HG02759 (cell line): ENCODE measurements at regions not wholly inside any gene's neighbourhood (a gene's known extent, or its start where the extent isn't known, plus 50 kb on each side); places are given as distances from the start of the nearest gene placed in this dataset.
"Not testable (repeated sequence)": the region's sequence is repeated elsewhere in the genome, so short reads cannot be mapped to it uniquely, and the experiment has no call there.

Source experiments
- ATAC-seq: cut with Tn5 transposase; IDR thresholded peaks from one replicate; pipeline ENCODE4 v1.9.1; 2021; ENCODE audit warnings: mild to moderate bottlenecking, moderate library complexity; ENCODE audit not compliant: unreplicated experiment

DNA sequence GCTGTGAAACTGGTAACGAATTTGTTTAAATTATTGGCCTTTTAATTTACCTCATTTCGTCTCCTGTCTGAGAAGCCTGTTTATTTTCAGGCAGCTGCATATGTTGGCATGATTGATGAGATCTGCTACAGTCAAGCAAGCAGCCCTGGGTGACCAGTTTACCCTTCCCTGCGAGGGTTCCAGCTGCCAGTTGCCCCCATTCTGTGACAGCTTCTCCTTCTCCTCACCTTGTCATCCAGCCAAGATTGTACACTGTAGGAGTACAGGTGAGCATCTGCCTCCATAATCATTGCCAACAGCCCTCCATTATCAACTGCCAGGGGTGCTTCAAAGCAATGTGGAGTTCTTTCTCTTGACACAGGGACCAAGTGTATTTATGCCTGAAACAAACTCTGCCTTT, 1979.9 kb upstream of the PRR20A start:
- ATAC-seq, result no peak

DNA sequence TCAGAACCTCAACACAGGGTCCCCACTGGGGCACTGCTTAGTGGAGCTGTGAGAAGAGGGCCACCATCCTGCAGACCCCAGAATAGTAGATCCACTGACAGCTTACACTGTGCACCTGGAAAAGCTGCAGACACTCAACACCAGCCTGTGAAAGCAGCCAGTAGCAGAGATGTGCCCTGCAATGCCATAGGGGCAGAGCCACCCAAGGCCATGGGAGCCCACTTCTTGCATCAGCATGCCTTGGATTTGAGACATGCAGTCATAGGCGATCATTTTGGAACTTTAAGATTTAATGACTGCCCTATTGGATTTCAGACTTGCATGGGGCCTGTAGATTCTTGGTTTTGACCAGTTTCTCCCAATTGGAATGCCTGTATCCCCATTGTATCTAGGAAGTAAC, 1962.1 kb upstream of the PRR20A start:
- ATAC-seq, result not testable (repeated sequence)

DNA sequence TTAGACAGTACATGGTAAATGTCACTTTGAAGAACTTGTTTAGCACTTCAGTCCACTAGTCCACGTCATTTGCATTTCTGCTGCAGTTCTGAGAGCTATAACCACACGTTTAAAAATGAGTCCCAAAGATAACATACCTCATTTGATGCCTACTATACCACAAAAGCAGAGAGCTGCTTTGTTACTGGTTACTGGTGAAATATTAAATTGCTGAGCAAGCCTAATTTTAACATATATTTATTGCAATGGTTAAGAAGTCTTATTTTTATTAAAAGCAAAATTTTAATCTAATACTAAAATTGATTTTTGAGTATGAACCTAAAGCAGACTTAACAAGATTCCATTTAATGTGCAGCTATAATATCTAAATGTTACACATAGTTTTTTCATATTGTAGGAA, 1949.7 kb upstream of the PRR20A start:
- ATAC-seq, result no peak

DNA sequence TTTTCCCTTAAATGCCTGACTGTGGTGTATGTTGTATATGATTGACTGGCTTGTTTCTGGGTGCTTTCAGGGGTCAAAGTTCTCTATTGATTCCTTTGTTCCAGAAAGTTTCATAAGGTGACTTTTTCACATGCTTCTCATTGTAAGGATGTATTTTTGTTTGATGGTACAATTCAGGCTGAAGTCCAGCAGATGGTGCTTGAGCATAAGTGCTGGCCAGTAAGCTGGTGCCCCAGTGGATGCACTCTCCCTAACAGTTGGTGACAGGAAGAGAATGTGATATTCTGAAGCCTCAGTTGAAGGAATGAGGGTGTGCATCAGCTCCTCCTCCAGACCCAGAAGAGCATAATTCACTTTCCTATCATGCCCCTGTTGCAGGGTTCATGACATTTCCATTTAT, 1941.6 kb upstream of the PRR20A start:
- ATAC-seq, result no peak

DNA sequence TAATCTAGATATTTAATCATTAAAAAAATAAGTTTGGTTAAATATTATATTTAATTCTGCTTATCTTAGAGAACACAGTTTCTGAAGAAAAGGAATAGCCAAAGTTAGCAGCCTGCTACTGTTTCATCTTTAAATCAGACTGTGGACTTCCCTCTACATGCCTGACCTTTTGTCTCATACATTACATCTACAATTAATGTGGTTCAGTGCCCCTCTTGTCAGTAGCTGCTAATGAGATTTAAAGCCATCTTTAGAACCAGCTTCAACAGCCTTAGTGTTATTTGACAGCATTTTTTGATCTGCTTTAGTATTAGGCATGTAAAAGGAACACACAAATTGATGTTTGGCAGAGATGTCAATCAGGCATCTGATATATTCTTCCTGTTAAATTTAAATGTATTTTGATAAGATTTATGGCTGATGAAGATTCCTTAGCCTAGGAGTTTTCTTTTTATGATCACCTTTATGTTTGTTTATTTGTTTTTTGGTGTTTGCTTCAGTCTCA, 1925.8 kb upstream of the PRR20A start:
- ATAC-seq, result no peak

DNA sequence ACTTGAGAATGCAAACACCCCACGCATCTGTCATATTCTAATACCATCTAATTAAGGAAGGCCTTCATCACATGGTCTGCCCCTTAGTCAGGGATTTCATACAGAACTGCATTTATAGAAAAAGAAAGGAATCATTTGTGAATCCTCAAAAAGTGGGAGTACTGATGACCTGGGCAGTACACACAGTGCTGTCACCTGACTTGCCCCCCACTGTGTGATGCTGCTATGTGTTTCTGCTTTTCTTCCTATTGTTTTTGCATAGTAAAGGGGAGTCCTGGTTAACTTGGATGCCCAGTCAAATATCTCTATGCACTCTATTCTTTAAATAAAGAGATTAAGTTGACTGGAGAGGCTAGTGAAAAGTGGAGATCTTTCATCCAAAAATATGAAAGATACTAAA, 1921.2 kb upstream of the PRR20A start:
- no peak for ATAC-seq

DNA sequence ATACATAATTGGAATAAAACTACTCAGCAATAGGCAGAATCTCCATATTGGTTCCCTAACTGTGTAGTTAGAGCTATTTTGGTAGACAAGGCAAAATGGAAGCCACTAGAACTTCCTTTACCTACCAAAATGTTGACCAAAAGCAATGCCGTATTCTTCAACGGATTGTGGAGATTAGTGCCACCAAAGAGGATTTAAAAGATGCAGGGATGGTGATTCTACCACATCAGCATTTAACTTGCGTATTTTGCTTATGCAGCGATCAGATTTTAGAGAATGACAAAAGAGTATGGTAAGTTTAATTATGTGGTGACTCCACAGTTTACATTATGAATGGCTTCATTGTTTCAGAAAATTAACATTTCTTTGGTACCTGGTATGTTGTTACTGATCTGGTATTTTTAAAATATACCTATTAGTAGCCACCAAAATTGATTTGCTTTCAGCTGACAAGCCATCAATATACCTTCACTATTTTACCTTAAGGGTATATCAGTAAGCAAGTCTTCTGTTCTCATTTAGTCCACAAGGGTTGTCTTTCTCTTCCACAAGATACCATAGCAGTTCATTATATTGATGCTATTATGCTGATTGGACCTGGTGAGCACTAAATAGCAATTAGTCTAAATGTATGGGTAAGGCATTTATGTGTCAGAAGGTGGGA, 1910.7 kb upstream of the PRR20A start:
- ATAC-seq, result no peak

DNA sequence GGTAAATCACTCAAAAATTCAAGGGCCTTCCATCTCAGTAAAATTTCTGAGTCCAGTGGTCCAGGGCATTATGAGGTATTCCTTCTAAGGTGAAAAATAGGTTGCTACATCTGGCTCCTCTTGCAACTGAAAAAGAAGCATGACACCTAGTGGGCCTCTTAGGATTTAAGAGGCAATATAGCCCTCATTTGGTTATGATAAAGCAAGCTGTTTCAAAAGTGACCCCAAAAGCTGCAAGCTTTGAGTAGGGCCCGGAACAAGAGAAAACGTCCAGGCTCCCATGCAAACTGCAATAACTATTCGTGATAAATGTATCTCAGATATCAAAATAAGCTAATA, 1910.2 kb upstream of the PRR20A start:
- ATAC-seq, result no peak

DNA sequence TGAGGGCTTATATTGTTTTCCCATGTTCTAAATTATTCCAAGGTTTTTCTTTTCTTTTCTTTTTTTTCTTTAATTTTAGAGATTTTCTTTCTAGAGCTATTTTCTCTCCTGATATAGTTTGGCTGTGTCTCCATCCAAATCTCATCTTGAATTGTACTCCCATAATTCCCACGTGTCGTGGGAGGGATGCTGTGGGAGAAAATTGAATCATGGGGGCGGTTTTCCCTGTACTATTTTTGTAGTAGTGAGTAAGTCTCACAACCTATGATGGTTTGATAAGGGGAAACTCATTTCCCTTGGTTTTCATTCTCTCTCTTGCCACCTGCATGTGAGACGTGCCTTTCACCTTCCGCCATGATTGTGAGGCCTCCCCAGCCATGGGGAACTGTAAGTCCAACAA, 1906.4 kb upstream of the PRR20A start:
- ATAC-seq, result no peak

DNA sequence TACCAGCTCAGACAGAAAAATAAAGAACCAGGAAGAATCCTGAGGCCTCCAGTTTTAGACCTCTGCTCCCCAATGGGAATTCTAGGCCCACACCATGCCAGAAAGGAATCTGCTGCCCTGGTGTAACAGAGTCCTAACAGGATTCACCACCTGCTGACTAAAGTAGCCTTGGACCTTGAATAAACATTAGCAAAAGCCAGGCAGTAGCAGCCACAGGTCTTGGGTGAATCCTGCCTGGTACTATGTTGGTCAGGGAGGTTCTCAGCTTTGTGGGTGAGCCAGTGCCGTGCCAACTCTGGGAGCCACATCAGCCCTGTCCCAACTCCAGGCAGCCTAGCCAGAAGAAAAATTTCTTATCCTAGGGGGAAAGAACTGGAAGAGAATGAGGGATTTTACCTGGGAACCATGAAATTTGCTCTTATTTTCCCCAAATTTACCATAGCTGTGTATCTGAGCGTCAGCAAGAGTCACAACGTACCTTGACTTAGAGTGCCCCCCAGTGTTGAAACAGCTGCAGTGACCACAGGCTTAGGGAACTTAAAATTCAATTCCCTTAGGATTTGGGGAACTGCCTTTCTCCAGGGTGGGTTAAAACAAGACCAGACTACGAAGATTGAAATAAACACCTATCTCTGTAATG, 1895.6 kb upstream of the PRR20A start:
- ATAC-seq, result no peak

DNA sequence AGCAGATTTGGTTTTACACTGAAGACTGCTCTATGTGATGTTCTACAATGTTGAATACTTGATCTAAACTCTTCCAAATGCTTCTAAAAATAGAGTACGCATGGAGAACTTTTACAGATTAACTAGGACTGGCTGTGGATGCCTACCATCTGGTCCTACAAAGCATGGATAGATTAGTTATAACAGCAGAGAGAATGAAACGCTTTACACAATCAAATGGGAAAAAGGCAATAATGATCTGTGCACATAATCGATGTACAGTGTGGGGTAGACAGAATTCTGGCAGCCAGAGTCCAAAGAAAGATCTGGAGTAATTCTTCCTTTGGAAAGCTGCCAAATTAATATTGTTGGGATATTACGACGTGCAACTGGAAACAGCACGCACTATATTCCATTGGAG, 1885.5 kb upstream of the PRR20A start:
- no peak for ATAC-seq

DNA sequence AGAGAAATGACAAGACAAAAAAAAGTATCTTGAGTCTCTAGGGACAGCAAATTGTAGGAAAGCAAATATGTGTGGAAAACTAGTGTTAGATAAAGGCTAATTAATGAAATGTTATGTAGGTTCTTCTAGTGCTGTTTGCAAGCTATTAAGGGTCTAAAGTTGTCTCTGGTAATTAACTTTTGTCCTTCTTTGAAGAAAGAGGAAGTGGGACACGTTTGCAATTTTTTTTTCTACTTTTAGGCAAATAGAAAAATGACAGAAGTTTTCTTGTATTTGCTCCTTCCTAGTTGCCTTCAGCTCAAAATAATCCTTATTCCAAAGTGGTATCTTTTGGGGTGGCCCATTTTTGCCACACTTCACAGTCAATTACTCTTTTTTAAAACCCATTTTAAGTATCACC, 1877.7 kb upstream of the PRR20A start:
- no peak for ATAC-seq

DNA sequence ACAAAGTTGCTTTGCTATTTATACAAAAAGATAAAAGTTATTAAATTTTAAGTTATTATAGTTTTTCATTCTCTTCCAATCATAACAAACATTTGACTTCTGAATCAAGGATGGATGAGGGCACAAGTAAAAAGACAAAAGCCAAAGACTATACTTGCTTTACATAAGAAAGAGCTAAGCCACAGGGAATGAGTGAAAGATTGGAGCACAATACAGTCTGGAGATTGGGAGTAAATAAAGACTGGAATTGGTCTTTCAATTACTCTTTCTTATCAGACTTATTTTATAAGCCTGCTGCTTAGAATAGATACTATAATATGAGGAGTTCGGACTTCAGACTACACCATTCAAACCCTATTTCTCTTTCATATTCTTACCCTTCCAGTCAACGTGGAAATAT, 1874.1 kb upstream of the PRR20A start:
- ATAC-seq, result no peak

DNA sequence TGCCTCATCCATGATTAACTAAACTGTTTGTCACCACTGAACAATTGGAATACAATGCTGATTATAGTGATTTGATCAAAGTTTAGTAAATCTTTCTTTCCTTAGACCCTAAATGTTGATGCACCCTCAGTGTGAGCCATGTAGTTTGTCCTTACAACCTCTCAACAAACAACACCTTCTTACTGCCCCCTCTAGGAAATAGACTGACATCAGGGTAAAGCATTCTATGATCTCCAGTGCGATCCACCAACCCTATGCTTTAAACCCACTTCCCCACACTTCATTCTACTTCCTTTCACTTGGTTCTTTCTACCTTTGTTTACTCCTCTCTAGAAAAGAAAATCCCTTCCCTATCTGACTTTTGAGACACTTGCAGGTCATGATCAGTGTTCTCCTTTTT, 1842.5 kb upstream of the PRR20A start:
- ATAC-seq, result no peak

DNA sequence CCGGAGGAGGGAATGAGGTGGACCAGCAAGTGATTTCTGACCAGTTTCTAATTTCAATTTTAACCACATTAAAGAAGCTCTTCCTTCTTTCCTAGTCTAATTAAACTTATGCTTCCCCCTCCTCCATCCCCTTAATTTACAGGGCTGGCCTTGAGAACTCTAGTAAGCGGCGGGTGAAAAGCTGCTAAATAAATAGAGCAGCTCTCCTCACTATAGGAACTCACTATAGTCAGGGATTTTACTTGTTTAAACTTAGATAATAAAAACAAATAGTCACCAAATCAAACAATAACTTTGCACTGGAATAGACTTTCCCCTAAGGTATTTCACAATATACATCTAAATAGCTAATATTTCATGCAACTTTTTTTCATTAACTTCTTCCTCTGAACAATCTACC, 1838.2 kb upstream of the PRR20A start:
- ATAC-seq, result no peak

DNA sequence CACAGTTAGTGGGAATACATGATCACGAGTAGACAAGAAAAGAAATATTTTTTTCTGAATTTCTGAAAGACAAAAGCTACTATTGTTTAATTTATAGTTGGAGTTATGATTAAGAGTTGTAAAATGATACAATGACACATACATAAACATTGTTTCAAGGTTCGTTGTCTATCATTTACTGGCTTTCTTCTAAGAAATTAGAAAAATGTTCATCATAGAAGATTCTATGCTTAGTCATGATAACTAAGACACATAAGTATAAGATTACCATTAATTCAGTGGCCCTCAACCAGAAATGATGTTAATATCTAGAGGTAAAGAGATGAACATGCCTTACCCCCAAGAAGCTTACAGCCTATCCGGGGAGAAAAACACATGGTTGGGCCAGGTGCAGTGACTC, 1832.8 kb upstream of the PRR20A start:
- no peak for ATAC-seq

DNA sequence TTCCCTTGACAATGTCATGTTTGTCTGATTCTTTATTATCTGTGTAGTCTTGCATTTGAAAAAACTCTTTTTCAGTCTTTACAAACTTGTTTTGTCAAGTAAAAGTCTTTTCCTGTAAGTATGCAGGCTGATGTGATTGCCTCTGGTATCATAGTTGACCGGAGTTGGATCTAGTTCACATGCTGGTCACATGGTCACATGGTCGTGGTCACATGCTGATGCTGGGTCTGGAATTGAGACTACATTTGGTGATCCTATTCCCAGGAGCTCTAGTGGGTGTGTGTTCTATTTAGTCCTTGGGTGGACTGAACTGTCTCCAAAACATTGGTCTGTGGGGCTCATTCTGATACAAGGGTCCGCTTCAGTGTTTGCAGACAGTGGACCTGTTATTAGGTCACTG, 1798.8 kb upstream of the PRR20A start:
- ATAC-seq, result no peak

DNA sequence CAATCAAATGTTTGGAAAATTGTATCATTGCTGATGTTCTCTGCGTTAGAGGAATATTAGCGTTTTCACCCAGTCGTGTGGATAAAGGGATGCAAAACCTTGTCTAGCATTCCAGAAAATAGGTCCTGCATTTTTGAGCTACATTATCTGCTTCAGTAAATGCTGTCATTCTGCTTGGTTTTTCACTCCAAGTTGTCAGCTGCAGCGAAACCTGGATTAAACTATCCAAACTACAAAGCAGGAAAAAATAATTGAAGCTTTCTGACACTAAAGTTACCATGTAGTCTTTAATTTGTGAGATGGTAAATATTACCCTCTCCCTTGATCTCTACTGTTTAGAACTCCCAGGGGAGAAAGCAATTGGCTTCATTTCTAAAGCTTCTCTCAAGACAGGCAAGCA, 1795.5 kb upstream of the PRR20A start:
- no peak for ATAC-seq

DNA sequence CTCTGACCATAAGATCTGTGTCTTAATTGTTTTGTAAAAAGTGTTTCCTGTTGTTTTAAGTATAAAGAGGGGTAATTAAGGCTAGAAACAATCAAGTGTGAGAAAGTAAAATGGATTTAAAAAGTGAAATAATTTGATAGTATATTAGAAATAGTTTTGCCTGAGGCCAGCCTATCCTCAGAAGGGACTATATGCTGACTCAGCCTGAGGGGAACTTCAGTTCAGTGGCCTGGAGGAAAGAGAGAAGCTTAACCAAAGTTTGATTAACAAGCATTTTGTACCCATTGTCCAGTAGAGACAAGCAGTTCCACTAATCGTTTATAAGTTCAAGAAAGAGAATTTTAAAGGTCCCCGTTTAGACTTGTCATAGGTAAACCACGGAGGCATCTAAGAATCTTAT, 1793.2 kb upstream of the PRR20A start:
- no peak for ATAC-seq

DNA sequence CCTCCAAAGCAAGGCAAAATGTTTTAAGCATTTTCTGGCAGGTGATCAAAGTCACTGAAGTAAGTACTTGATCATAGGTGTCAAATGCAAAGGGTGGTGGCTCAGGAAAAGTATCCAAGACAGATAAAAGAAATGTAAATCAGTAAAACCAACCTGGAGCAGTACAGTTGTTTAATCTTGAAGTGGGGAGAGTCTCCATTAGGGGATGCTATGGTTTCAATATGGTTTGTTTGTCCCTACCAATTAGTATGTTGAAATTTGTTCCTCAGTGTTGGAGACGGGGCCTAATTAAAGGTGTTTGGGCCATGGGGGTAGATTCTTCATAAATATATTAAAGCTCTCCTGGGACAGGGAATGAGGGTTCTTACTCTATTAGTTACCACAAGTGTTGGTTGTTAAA, 1781.7 kb upstream of the PRR20A start:
- no peak for ATAC-seq

DNA sequence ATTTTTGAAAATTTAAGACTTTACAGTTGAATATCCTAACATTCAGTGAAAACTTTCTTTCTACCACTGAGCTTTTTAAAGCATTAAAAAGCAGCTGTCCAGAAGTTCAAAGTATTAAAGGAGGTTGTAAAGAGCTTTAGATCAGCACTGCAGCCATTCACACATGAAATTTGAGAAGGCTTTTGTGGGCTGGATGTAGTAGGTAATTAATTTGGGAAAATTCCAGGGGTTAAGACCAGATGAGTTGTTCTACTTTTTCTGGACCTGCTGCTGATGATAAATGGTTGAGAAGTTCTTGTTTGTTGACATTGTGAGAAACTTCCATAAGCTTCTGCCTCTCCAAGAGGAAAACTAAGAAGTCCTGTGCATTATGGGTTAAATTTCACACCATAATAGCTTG, 1779.6 kb upstream of the PRR20A start:
- no peak for ATAC-seq

DNA sequence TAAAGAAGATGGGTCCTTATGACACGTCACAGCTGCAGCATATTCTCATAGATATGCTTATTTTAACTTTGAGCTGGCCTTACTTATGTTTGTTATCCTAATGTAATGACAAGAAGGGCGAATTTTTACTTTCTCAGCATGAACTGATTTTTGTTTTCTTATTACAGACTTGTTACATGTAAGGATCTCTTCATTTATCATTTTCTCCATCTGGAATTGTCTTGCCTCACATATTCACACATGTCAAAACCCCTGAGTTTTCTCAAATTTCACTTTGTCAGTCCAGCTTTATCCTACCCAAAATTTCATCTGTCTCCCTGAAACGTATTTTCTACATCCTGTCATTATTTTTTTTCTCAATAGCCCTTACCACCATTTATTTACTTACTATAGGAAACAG, 1774.0 kb upstream of the PRR20A start:
- no peak for ATAC-seq

DNA sequence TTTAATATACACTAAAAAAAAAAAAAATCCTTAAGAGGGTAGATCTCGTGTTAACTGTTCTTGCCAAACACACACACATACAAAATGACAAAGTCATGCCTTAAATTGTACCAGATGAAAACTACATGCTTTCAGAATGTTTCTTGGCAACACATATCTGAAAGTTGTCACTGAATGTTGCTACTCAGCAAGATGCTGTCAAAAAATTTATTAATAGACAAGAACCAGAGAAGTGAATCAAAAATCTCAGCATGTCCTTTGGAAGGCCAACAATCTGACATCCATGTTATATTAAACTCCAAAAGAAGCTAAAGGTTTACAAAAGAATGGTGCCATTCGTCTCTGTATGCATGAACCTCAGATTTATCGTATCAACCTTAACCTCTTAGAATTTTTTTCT, 1746.2 kb upstream of the PRR20A start:
- no peak for ATAC-seq
